NCI-H446 treated with DMSO at 0.1 percent for 48 hours (cell line): ENCODE measurements at regions not wholly inside any gene's neighbourhood (a gene's known extent, or its start where the extent isn't known, plus 50 kb on each side); places are given as distances from the start of the nearest gene placed in this dataset.

Source experiments
- DNase-seq: peaks from one replicate; lab custom pipeline; 2025; lab: John Stamatoyannopoulos, UW

- no peak for DNase-seq
These were observed 166.9 kb upstream of the DIO2 start for GRCh38 chr14:80378084-80378690.

DNA sequence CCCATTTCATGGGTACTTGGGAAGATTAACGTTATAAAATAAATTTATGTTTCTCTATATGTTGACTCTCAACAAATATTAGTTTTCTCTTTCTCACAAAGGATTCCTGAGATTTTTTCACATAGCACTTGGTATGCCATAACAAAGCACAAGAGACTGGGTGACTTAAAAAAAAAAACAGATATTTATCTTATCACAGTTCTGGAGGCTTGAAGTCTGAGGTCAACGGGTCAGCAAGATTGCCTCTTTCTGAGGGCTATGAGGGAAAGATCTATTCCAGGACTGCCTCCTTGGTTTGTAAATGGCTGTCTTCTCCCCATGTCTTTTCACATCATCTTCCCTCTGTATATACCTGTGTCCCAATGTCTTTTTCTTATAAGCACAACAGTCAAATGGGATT lies 153.5 kb upstream of the DIO2 start:
- DNase-seq = no peak

DNA sequence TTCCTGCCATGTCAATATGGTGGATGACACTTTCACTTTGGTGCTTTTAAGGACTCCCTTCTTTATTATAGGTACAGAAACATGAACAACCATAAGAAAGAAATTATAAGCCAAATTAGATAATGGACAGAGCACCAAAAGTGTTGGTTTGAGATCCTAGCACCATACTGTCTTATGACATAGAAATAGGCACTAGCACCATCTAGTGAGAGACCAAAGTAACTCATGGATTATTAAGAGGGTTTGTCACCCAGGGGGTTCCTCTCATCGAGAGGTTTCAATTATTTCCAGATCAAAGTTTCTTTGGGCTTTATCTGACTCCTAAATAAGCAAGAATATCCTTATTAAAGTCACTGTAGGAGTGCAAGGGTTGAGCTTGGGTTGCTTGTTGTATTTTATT lies 153.0 kb upstream of the DIO2 start:
- no peak for DNase-seq

DNA sequence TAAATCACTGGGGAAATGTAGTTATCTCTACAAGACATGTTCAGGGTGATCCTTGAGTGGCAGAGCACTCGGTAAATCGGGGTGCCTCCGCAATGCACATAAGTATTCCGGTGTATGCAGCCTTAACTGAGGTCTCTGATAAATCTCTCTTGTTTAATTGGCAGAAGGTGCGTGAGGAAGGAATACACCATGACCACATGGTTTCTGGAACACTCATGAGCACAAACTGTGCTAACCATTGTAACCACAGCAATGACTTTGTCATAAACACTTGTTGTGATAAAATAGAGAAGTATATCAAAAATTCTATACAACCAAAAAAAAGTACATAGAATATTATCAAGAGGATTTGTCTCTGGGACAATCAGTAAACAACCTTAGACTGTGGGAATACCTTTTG lies 146.8 kb upstream of the DIO2 start:
- DNase-seq = no peak

GRCh38 chr14:80356413-80356812 lies 145.1 kb upstream of the DIO2 start:
- DNase-seq = peak; percentile 16

DNA sequence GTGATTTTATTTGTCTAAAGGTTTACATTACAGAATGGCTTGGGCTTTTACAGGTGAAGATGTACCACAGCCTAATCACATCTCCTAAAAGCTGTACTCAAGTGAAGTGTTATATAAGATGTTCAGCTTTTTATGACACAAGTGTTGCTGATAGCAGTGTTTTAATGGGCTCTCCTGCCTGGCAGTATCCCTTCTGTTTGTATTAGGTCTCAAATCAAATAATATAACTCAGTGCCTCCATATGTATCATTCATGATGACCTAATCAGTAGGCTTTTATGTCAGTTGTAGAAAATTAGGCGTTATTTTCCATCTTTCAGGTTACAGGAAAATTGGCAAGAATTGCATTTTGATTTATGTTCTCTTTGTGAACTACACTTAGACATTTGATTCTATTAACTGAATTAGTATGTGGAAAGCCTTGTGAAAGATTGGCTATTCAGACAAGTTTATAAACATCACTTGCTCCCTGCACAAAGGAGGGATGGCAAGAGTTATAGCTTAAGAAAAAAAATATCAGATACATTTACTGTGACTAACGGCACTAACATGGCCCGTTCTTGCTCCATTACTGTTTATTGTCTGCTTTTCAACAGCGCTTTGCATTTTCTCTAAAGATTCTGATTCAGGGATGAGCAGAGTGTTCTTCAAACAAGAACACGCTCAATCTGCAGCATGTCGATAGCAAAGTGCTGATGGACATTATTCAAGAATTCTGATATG lies 143.7 kb upstream of the DIO2 start:
- no peak for DNase-seq

DNA sequence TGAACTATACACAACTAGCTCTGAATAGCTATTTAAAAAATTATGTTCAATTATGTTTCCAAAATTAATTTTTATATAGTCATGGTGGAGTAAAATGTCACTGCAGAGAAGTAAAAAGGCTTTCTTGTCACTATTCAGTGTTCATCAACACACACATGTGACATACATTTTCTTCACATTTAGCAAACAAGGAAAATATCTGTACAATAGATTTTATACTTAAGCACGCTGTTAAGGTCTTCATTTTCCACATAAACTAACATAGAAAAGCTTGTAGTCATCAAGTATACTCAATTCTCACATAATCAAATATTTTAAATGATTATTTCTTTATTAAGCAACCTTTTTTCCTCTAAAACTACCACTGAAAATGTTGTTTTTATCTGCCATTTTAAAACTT lies 141.2 kb upstream of the DIO2 start:
- DNase-seq = no peak

- no peak for DNase-seq
These were observed 139.4 kb upstream of the DIO2 start for GRCh38 chr14:80350707-80351106.

GRCh38 chr14:80346395-80346794 lies 135.1 kb upstream of the DIO2 start:
- DNase-seq = no peak

DNA sequence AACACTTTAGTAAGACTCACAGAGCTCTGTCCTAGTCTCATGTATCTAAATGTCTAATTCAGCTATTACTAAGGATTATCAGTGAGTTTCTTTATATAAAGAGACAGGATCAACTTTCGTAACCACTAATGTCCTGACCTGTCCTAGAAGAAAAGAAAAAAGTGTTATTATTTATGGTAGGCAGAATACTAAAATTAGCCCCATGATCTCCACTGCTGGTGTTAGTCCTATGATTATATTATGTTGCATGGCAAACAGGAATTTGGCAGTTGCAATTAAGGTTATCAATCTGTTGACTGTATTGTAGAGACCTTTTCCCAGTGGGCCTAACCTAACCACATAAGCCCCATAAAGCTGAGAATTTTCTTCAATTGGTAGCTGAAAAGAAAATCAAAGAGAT lies 132.9 kb upstream of the DIO2 start:
- no peak for DNase-seq

GRCh38 chr14:80336608-80337106 lies 125.4 kb upstream of the DIO2 start:
- DNase-seq = no peak

DNA sequence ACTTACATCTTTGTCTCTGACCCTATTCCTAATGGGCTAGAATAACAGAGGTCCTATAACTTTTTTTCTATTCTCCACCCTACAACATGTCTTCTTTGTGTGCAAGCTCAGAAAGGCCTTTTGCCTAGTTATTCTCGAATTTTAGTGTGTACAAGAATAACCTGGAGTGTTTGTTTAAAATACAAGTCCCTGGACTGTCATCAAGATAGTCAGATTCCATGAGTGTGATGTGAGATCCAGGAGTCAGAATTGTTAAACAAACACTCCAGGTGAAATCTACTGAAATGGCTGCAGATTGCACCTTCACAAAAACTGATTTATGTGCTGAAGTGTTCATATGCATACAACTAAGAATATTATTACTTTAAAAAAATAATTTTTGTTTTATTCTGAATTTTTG lies 114.4 kb upstream of the DIO2 start:
- no peak for DNase-seq

DNA sequence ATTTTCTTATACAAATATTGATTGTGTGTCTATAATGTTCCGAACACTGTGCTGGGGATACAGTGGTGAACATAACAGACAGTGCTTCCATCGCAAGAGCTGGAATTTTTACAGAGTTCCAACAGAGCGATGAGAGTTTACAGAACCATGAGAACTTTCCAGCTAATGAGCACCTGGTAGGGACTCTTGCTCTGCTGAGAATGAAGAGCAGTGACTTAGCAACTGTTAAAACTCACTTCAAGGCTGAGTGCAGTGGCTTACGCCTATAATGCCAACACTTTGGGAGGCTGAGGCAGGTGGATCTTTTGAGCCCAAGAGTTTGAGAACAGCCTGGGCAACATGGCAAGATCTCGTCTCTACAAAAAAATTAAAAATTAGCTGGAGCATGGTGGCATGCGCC lies 113.8 kb upstream of the DIO2 start:
- DNase-seq = no peak

GRCh38 chr14:80324649-80325048 lies 113.3 kb upstream of the DIO2 start:
- no peak for DNase-seq

- no peak for DNase-seq
These were observed 111.8 kb upstream of the DIO2 start for GRCh38 chr14:80323038-80323665.

- no peak for DNase-seq
These were observed 105.1 kb upstream of the DIO2 start for GRCh38 chr14:80316441-80316840.

DNA sequence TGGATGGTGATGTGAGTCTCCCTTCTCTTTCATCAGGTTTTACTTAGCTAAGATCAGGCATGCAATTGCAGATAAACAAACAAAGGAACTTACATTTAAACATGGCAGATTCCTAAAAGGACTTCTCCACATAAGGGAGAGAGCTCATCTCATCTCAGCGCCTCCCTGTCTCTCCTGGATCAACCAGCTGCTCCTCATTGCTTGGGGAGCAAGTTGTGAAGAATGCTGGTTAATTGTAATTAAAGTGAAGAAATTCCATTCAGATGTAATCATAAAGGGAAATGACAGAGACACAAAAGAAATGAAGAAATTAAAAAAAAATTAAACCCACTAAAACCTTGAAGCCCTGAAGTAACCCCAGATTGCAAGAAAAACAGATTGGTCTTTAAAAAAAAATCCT lies 104.4 kb upstream of the DIO2 start:
- no peak for DNase-seq

- no peak for DNase-seq
These were observed 102.5 kb upstream of the DIO2 start for GRCh38 chr14:80313806-80314205.

GRCh38 chr14:80310938-80311750 lies 99.8 kb upstream of the DIO2 start:
- DNase-seq = no peak

- DNase-seq = no peak
These were observed 92.9 kb upstream of the DIO2 start for GRCh38 chr14:80304125-80304766.

GRCh38 chr14:80300351-80300750 lies 89.0 kb upstream of the DIO2 start:
- no peak for DNase-seq

GRCh38 chr14:80298491-80299017 lies 87.2 kb upstream of the DIO2 start:
- DNase-seq = no peak
